SK-N-SH treated with all-trans-retinoic acid at 6 μM for 48 hours (cell line): ENCODE measurements at regions not wholly inside any gene's neighbourhood (a gene's known extent, or its start where the extent isn't known, plus 50 kb on each side); places are given as distances from the start of the nearest gene placed in this dataset.

Source experiments
- ATAC-seq: fragments of 200-7000 bp; cut with Tn5 transposase; 3 replicates; pipeline ENCODE4 v1.9.1; 2020; ENCODE audit warnings: mild to moderate bottlenecking, moderate library complexity
- ARNTL ChIP-seq: fragments of 450-650 bp; formaldehyde crosslinking; IDR thresholded peaks from 2 replicates; pipeline ENCODE4 v1.5.0; 2020; ENCODE audit warnings: low read depth, mild to moderate bottlenecking, moderate library complexity, borderline replicate concordance
- BACH2 ChIP-seq: fragments of 250-450 bp; sonication (Bioruptor Pico); IDR thresholded peaks from 2 replicates; pipeline ENCODE4 v1.9.0; 2021; ENCODE audit warnings: mild to moderate bottlenecking, borderline replicate concordance
- CSDC2 ChIP-seq: fragments of 250-450 bp; sonication (Bioruptor Pico); IDR thresholded peaks from 2 replicates; pipeline ENCODE4 v1.5.0; 2020; ENCODE audit warnings: mild to moderate bottlenecking, moderate library complexity
- ESRRG ChIP-seq: fragments of 250-450 bp; sonication (Bioruptor Pico); IDR thresholded peaks from 2 replicates; pipeline ENCODE4 v1.6.1; 2021; ENCODE audit warnings: mild to moderate bottlenecking
- GLIS3 ChIP-seq: fragments of 250-450 bp; sonication (Bioruptor Pico); IDR thresholded peaks from 2 replicates; pipeline ENCODE4 v1.5.0; 2020; ENCODE audit warnings: mild to moderate bottlenecking, moderate library complexity
- ISL1 ChIP-seq: fragments of 250-450 bp; sonication (Bioruptor Pico); IDR thresholded peaks from 2 replicates; pipeline ENCODE4 v2.1.2; 2022; ENCODE audit warnings: mild to moderate bottlenecking, moderate library complexity
- POU6F1 ChIP-seq: fragments of 250-450 bp; sonication (Bioruptor Pico); IDR thresholded peaks from 2 replicates; pipeline ENCODE4 v1.8.0; 2021; ENCODE audit warnings: low read depth, mild to moderate bottlenecking, moderate library complexity, borderline replicate concordance
- PPARA ChIP-seq: fragments of 250-450 bp; sonication (Bioruptor Pico); IDR thresholded peaks from 2 replicates; pipeline ENCODE4 v1.5.0; 2020; ENCODE audit warnings: mild to moderate bottlenecking, borderline replicate concordance
- RARB ChIP-seq: fragments of 250-450 bp; sonication (Bioruptor Pico); IDR thresholded peaks from 2 replicates; pipeline ENCODE4 v1.8.0; 2021; ENCODE audit warnings: mild to moderate bottlenecking, moderate library complexity
- SNAI2 ChIP-seq: fragments of 250-450 bp; sonication (Bioruptor Pico); IDR thresholded peaks from 2 replicates; pipeline ENCODE4 v1.5.0; 2020; ENCODE audit warnings: mild to moderate bottlenecking, moderate library complexity
- TCF4 ChIP-seq: fragments of 250-450 bp; sonication (Bioruptor Pico); IDR thresholded peaks from 2 replicates; pipeline ENCODE4 v1.8.0; 2021; ENCODE audit warnings: mild to moderate bottlenecking, moderate library complexity, borderline replicate concordance
- TOX ChIP-seq: fragments of 250-450 bp; sonication (Bioruptor Pico); IDR thresholded peaks from 2 replicates; pipeline ENCODE4 v1.8.0; 2021; ENCODE audit warnings: mild to moderate bottlenecking, moderate library complexity, borderline replicate concordance
- TSHZ2 ChIP-seq: fragments of 250-450 bp; sonication (Bioruptor Pico); IDR thresholded peaks from 2 replicates; pipeline ENCODE4 v1.5.0; 2020; ENCODE audit warnings: mild to moderate bottlenecking, moderate library complexity
- ZC3H10 ChIP-seq: fragments of 250-450 bp; sonication (Bioruptor Pico); IDR thresholded peaks from 2 replicates; pipeline ENCODE4 v1.5.1; 2021; ENCODE audit warnings: mild to moderate bottlenecking, moderate library complexity
- ZFP3 ChIP-seq: fragments of 250-450 bp; sonication (Bioruptor Pico); IDR thresholded peaks from 2 replicates; pipeline ENCODE4 v1.5.0; 2020; ENCODE audit warnings: mild to moderate bottlenecking, moderate library complexity
- ZNF565 ChIP-seq: fragments of 450-650 bp; formaldehyde crosslinking; conservative IDR thresholded peaks from 2 replicates; pipeline ENCODE4 v1.5.0; 2020; ENCODE audit warnings: low read depth, mild to moderate bottlenecking, moderate library complexity
- ZNF70 ChIP-seq: fragments of 450-650 bp; formaldehyde crosslinking; IDR thresholded peaks from 2 replicates; pipeline ENCODE4 v1.5.0; 2020; ENCODE audit warnings: mild to moderate bottlenecking, moderate library complexity
- ZNF8 ChIP-seq: fragments of 450-650 bp; formaldehyde crosslinking; IDR thresholded peaks from 2 replicates; pipeline ENCODE4 v1.5.0; 2020; ENCODE audit warnings: mild to moderate bottlenecking, moderate library complexity
- TF ChIP-seq, protein P1 (sequence below): fragments of 250-450 bp; sonication (Bioruptor Pico); IDR thresholded peaks from 2 replicates; pipeline ENCODE4 v1.5.1; 2020; ENCODE audit warnings: low read depth, mild to moderate bottlenecking, moderate library complexity
- TF ChIP-seq, protein P2 (sequence below): fragments of 250-450 bp; sonication (Bioruptor Pico); IDR thresholded peaks from 2 replicates; pipeline ENCODE4 v1.8.0; 2020; ENCODE audit warnings: mild to moderate bottlenecking, moderate library complexity, borderline replicate concordance

- TF ChIP-seq ZC3H10 (CRISPR knock-in tag) (no peak), ZNF565 (no peak), POU6F1 (CRISPR knock-in tag) (no peak), ZNF70 (CRISPR knock-in tag) (no peak), ZFP3 (CRISPR knock-in tag) (no peak), TSHZ2 (CRISPR knock-in tag) (no peak), CSDC2 (CRISPR knock-in tag) (no peak), ESRRG (no peak)
- TF ChIP-seq, protein P1, sequence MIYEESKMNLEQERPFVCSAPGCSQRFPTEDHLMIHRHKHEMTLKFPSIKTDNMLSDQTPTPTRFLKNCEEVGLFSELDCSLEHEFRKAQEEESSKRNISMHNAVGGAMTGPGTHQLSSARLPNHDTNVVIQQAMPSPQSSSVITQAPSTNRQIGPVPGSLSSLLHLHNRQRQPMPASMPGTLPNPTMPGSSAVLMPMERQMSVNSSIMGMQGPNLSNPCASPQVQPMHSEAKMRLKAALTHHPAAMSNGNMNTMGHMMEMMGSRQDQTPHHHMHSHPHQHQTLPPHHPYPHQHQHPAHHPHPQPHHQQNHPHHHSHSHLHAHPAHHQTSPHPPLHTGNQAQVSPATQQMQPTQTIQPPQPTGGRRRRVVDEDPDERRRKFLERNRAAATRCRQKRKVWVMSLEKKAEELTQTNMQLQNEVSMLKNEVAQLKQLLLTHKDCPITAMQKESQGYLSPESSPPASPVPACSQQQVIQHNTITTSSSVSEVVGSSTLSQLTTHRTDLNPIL (CRISPR knock-in tag) = no peak
- no peak for ATAC-seq
Measured at GRCh38 chr20:23282111-23282510, 68.5 kb upstream of the NXT1 start.

- TF ChIP-seq ZC3H10 (CRISPR knock-in tag) (no peak), TOX (no peak), ZNF8 (CRISPR knock-in tag) (no peak), ISL1 (CRISPR knock-in tag) (no peak), RARB (CRISPR knock-in tag) (no peak), ZNF565 (no peak), PPARA (CRISPR knock-in tag) (no peak), SNAI2 (CRISPR knock-in tag) (no peak)
- TF ChIP-seq, protein P2, sequence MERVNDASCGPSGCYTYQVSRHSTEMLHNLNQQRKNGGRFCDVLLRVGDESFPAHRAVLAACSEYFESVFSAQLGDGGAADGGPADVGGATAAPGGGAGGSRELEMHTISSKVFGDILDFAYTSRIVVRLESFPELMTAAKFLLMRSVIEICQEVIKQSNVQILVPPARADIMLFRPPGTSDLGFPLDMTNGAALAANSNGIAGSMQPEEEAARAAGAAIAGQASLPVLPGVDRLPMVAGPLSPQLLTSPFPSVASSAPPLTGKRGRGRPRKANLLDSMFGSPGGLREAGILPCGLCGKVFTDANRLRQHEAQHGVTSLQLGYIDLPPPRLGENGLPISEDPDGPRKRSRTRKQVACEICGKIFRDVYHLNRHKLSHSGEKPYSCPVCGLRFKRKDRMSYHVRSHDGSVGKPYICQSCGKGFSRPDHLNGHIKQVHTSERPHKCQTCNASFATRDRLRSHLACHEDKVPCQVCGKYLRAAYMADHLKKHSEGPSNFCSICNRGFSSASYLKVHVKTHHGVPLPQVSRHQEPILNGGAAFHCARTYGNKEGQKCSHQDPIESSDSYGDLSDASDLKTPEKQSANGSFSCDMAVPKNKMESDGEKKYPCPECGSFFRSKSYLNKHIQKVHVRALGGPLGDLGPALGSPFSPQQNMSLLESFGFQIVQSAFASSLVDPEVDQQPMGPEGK (CRISPR knock-in tag) = no peak
- no peak for ATAC-seq
Measured at GRCh38 chr20:23279836-23280235, 70.8 kb upstream of the NXT1 start.

GRCh38 chr20:23278172-23278571 lies 72.4 kb upstream of the NXT1 start:
- ATAC-seq = no peak
- TF ChIP-seq PPARA (CRISPR knock-in tag) = no peak
- TF ChIP-seq CSDC2 (CRISPR knock-in tag) = no peak
- TF ChIP-seq ESRRG = no peak
- TF ChIP-seq TSHZ2 (CRISPR knock-in tag) = no peak
- TF ChIP-seq TCF4 = no peak
- no peak for TF ChIP-seq ZNF70 (CRISPR knock-in tag)
- TF ChIP-seq TOX = no peak
- TF ChIP-seq ARNTL (CRISPR knock-in tag) = no peak
- no peak for TF ChIP-seq BACH2 (CRISPR knock-in tag)
- TF ChIP-seq ZFP3 (CRISPR knock-in tag) = no peak
- TF ChIP-seq POU6F1 (CRISPR knock-in tag) = no peak
- TF ChIP-seq, protein P1 (CRISPR knock-in tag) = no peak
- TF ChIP-seq GLIS3 (CRISPR knock-in tag) = no peak
